ENCODE measurements at regions not wholly inside any gene's neighbourhood (a gene's known extent, or its start where the extent isn't known, plus 50 kb on each side); places are given as distances from the start of the nearest gene placed in this dataset.

DNA sequence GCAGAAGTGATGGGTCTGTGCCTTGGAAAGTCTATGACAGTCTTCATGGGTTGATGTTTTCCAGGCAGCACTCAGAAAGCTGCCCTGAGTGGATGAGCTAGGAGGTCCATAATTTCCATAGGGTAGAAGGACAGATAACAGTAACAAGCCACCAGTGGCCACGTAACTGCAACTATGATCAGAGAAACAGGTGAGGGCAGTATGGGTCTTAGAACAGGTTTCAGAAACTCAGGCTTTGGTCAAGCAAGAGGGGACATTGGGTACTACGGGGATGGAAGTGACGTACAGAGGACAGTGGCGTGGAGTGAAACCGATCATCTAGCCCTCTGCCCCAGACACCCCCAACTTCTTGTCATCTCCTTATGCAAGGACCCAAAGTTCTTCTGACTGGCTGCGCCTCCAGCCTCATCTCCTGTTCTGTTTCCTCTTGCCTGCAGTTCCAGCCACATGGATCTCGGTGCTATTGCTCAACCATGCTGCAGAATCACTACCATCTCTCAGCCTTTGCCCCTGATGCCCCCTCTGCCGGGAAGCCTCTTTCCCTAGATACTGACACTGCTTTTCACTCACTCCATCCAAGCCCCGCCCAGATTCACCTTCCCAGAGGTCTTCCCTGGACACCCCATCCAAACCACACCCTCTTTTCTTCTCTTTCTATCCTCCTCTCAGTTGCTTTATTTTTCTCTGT lies 123.4 kb downstream of the MFAP3L start:
- TF ChIP-seq EZH2 (IDR thresholded peaks at IDR 0.05; ENCODE audit: borderline replicate concordance, insufficient read depth, low read depth, low read length, poor library complexity, severe bottlenecking): no peak
- TF ChIP-seq, protein P1, sequence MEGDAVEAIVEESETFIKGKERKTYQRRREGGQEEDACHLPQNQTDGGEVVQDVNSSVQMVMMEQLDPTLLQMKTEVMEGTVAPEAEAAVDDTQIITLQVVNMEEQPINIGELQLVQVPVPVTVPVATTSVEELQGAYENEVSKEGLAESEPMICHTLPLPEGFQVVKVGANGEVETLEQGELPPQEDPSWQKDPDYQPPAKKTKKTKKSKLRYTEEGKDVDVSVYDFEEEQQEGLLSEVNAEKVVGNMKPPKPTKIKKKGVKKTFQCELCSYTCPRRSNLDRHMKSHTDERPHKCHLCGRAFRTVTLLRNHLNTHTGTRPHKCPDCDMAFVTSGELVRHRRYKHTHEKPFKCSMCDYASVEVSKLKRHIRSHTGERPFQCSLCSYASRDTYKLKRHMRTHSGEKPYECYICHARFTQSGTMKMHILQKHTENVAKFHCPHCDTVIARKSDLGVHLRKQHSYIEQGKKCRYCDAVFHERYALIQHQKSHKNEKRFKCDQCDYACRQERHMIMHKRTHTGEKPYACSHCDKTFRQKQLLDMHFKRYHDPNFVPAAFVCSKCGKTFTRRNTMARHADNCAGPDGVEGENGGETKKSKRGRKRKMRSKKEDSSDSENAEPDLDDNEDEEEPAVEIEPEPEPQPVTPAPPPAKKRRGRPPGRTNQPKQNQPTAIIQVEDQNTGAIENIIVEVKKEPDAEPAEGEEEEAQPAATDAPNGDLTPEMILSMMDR (IDR thresholded peaks at IDR 0.05): no peak
- Histone ChIP-seq H3K79me2 (ENCODE audit: control insufficient read depth, insufficient read depth, low read length) (no peaks in the 10 kb centered on the region), H3K4me2 (replicated peaks; ENCODE audit: low read depth, low read length, poor library complexity, severe bottlenecking) (no peak overlapping the region), H3K4me1 (ENCODE audit: control insufficient read depth in 2 of 2, insufficient read depth in 2 of 2, low read length in 2 of 2) (no peaks in the 10 kb centered on the region), H3K36me3 (replicated peaks in 1 of 2; ENCODE audit: control extremely low read depth in 1 of 2, control insufficient read depth in 1 of 2, extremely low read depth in 1 of 2, insufficient read depth in 2 of 2, low read length in 1 of 2) (no peaks in the 10 kb centered on the region), H3K4me3 (ENCODE audit: control extremely low read depth in 1 of 5, extremely low read depth in 1 of 5, insufficient read depth in 1 of 5, low read depth in 2 of 5, low read length in 4 of 5) (no peak overlapping the region), H3K27me3 (replicated peaks in 1 of 4; ENCODE audit: control extremely low read depth in 1 of 4, control insufficient read depth in 3 of 4, insufficient read depth in 4 of 4, low read length in 3 of 4) (no peaks in the 10 kb centered on the region), H4K20me1 (ENCODE audit: control insufficient read depth, insufficient read depth, low read length, poor library complexity, severe bottlenecking) (no peaks in the 10 kb centered on the region), H2AFZ (ENCODE audit: insufficient read depth, low read depth, low read length, poor library complexity, severe bottlenecking) (no peak overlapping the region), H3K27ac (ENCODE audit: low read length in 2 of 2) (no peak overlapping the region), H3K9me3 (ENCODE audit: control extremely low read depth in 1 of 3, control insufficient read depth in 2 of 3, insufficient read depth in 1 of 3, low read length in 2 of 3) (no peaks in the 10 kb centered on the region), H3K9ac (ENCODE audit: low read length) (no peak overlapping the region)
- Mint-ChIP-seq H3K4me3 (no peak overlapping the region), H3K9me3 (ENCODE audit: insufficient read depth) (no peaks in the 10 kb centered on the region), H3K4me1 (no peaks in the 10 kb centered on the region), H3K27me3 (peaks cover 4% of the 10 kb centered on the region), H3K27ac (no peak overlapping the region)
- 83% methylated on average over 9 of the region's 9 CpGs for WGBS (ENCODE audit: insufficient coverage)
- ChIA-PET CTCF (no interaction called here), POLR2A (no interaction called here)
- ATAC-seq (ENCODE audit: low read depth) (no peak), DNase-seq (no peak)
- intact Hi-C loops (cut with micrococcal nuclease): no loop called here

- no peaks in the 10 kb centered on the region for H3K9me3 ChIP-seq (ENCODE audit: control extremely low read depth in 1 of 3, control insufficient read depth in 2 of 3, insufficient read depth in 1 of 3, low read length in 2 of 3)
- DNase-seq: no peak
- ChIA-PET CTCF (no interaction called here), POLR2A (no interaction called here)
- Mint-ChIP-seq H3K4me3 (no peak overlapping the region), H3K27ac (no peak overlapping the region), H3K4me1 (no peaks in the 10 kb centered on the region), H3K27me3 (peaks cover 4% of the 10 kb centered on the region), H3K9me3 (ENCODE audit: insufficient read depth) (no peaks in the 10 kb centered on the region)
- no peak overlapping the region for H3K4me2 ChIP-seq (replicated peaks; ENCODE audit: low read depth, low read length, poor library complexity, severe bottlenecking)
- intact Hi-C loops (cut with micrococcal nuclease): no loop called here
- H3K27me3 ChIP-seq (replicated peaks in 1 of 4; ENCODE audit: control extremely low read depth in 1 of 4, control insufficient read depth in 3 of 4, insufficient read depth in 4 of 4, low read length in 3 of 4): no peaks in the 10 kb centered on the region
- no peaks in the 10 kb centered on the region for H3K36me3 ChIP-seq (replicated peaks in 1 of 2; ENCODE audit: control extremely low read depth in 1 of 2, control insufficient read depth in 1 of 2, extremely low read depth in 1 of 2, insufficient read depth in 2 of 2, low read length in 1 of 2)
- WGBS (ENCODE audit: insufficient coverage): 94% methylated on average over 3 of the region's 6 CpGs
- no peaks in the 10 kb centered on the region for H3K4me1 ChIP-seq (ENCODE audit: control insufficient read depth in 2 of 2, insufficient read depth in 2 of 2, low read length in 2 of 2)
- no peak overlapping the region for H3K9ac ChIP-seq (ENCODE audit: low read length)
- H3K27ac ChIP-seq (ENCODE audit: low read length in 2 of 2): no peak overlapping the region
- H3K79me2 ChIP-seq (ENCODE audit: control insufficient read depth, insufficient read depth, low read length): no peaks in the 10 kb centered on the region
- H2AFZ ChIP-seq (ENCODE audit: insufficient read depth, low read depth, low read length, poor library complexity, severe bottlenecking): no peak overlapping the region
- no peaks in the 10 kb centered on the region for H4K20me1 ChIP-seq (ENCODE audit: control insufficient read depth, insufficient read depth, low read length, poor library complexity, severe bottlenecking)
- TF ChIP-seq, protein P1 (IDR thresholded peaks at IDR 0.05): no peak
- TF ChIP-seq EZH2 (IDR thresholded peaks at IDR 0.05; ENCODE audit: borderline replicate concordance, insufficient read depth, low read depth, low read length, poor library complexity, severe bottlenecking): no peak
- no peak overlapping the region for H3K4me3 ChIP-seq (ENCODE audit: control extremely low read depth in 1 of 5, extremely low read depth in 1 of 5, insufficient read depth in 1 of 5, low read depth in 2 of 5, low read length in 4 of 5)
- ATAC-seq (ENCODE audit: low read depth): no peak
Observed at GRCh38 chr4:169900241-169900845, 125.9 kb downstream of the MFAP3L start.
